GM12891 (cell line): ENCODE measurements at regions not wholly inside any gene's neighbourhood (a gene's known extent, or its start where the extent isn't known, plus 50 kb on each side); places are given as distances from the start of the nearest gene placed in this dataset.
"Not testable (repeated sequence)": the region's sequence is repeated elsewhere in the genome, so short reads cannot be mapped to it uniquely, and the experiment has no call there.

Experiments
- DNase-seq: peaks from one replicate; pipeline ENCODE4 v3.0.0; 2011; ENCODE audit warnings: low spot score; ENCODE audit not compliant: insufficient read length
- FAIRE-seq: peaks from 2 replicates; lab custom pipeline; 2011; peaks lifted over from hg19 to GRCh38; lab: Jason Lieb, UNC
- PAX5 ChIP-seq: IDR thresholded peaks from 2 replicates; pipeline ENCODE4 v1.6.1; 2011; ENCODE audit warnings: low read length, moderate library complexity, mild to moderate bottlenecking; ENCODE audit not compliant: insufficient read depth, severe bottlenecking
- POLR2A ChIP-seq: IDR thresholded peaks from 2 replicates; pipeline ENCODE4 v1.6.1; 2011; ENCODE audit warnings: low read depth, low read length, control low read depth
- POLR2AphosphoS5 ChIP-seq: IDR thresholded peaks from 2 replicates; pipeline ENCODE4 v1.6.1; 2011; ENCODE audit warnings: low read depth, low read length, control low read depth
- POU2F2 ChIP-seq: IDR thresholded peaks from 2 replicates; pipeline ENCODE4 v1.6.1; 2011; ENCODE audit warnings: low read depth, mild to moderate bottlenecking, control low read depth, low read length, moderate library complexity
- SPI1 ChIP-seq: IDR thresholded peaks from 2 replicates; pipeline ENCODE4 v1.6.1; 2011; ENCODE audit warnings: low read depth, low read length, control low read depth
- TAF1 ChIP-seq: IDR thresholded peaks from 2 replicates; pipeline ENCODE4 v1.6.1; 2011; ENCODE audit warnings: low read depth, low read length, control low read depth

GRCh38 chr2:200091126-200091525, 135.7 kb downstream of the MAIP1 start:
- TF ChIP-seq SPI1 (no peak), POU2F2 (no peak), TAF1 (no peak), POLR2A (no peak), PAX5 (no peak), POLR2AphosphoS5 (no peak)
- DNase-seq (no peak), FAIRE-seq (no peak)

GRCh38 chr2:200092235-200092634, 136.9 kb downstream of the MAIP1 start:
- FAIRE-seq (no peak), DNase-seq (no peak)
- TF ChIP-seq TAF1 (no peak), POU2F2 (no peak), PAX5 (no peak)

- TF ChIP-seq SPI1 (no peak), PAX5 (no peak), POU2F2 (no peak), TAF1 (no peak), POLR2AphosphoS5 (no peak)
- FAIRE-seq (no peak), DNase-seq (no peak)
Observed at GRCh38 chr2:200095436-200095835, 140.1 kb downstream of the MAIP1 start.

- TF ChIP-seq SPI1 (no peak), POU2F2 (no peak), TAF1 (no peak), POLR2A (no peak), POLR2AphosphoS5 (no peak), PAX5 (no peak)
- no peak for FAIRE-seq
Observed at GRCh38 chr2:200099256-200099655, 143.9 kb downstream of the MAIP1 start.

GRCh38 chr2:200100027-200100426, 144.6 kb downstream of the MAIP1 start:
- DNase-seq (no peak), FAIRE-seq (no peak)
- no peak for TF ChIP-seq POLR2AphosphoS5
- TF ChIP-seq TAF1 = no peak
- TF ChIP-seq POU2F2 = no peak
- no peak for TF ChIP-seq POLR2A
- TF ChIP-seq SPI1 = no peak
- TF ChIP-seq PAX5 = no peak

More at GRCh38 chr2:200099256-200099655, 143.9 kb downstream of the MAIP1 start:
- no peak for DNase-seq

- no peak for DNase-seq
- no peak for TF ChIP-seq TAF1
- TF ChIP-seq PAX5 = no peak
- no peak for TF ChIP-seq SPI1
- TF ChIP-seq POLR2AphosphoS5 = no peak
- no peak for TF ChIP-seq POU2F2
- no peak for TF ChIP-seq POLR2A
- no peak for FAIRE-seq
Observed at GRCh38 chr2:200101922-200102321, 146.5 kb downstream of the MAIP1 start.

- DNase-seq (no peak), FAIRE-seq (no peak)
- no peak for TF ChIP-seq POLR2A
- TF ChIP-seq SPI1 = no peak
- no peak for TF ChIP-seq PAX5
- no peak for TF ChIP-seq POU2F2
Observed at GRCh38 chr2:200102971-200103370, 147.6 kb downstream of the MAIP1 start.

GRCh38 chr2:200104015-200104414, 148.6 kb downstream of the MAIP1 start:
- DNase-seq (no peak), FAIRE-seq (no peak)

GRCh38 chr2:200107514-200108217, 152.3 kb downstream of the MAIP1 start:
- no peak for FAIRE-seq
- TF ChIP-seq SPI1 = no peak
- TF ChIP-seq PAX5 = no peak
- no peak for DNase-seq

More at GRCh38 chr2:200104015-200104414, 148.6 kb downstream of the MAIP1 start:
- no peak for TF ChIP-seq POLR2AphosphoS5
- TF ChIP-seq POLR2A = no peak
- no peak for TF ChIP-seq PAX5
- TF ChIP-seq TAF1 = no peak
- no peak for TF ChIP-seq POU2F2
- TF ChIP-seq SPI1 = no peak

GRCh38 chr2:200109421-200109820, 154.0 kb downstream of the MAIP1 start:
- DNase-seq (no peak), FAIRE-seq (no peak)
- TF ChIP-seq POU2F2 (no peak), POLR2A (no peak), SPI1 (no peak), PAX5 (no peak), TAF1 (no peak), POLR2AphosphoS5 (no peak)

- DNase-seq = no peak
- TF ChIP-seq PAX5 = no peak
- no peak for TF ChIP-seq POLR2A
- TF ChIP-seq TAF1 = no peak
- no peak for TF ChIP-seq POU2F2
- no peak for TF ChIP-seq SPI1
- TF ChIP-seq POLR2AphosphoS5 = no peak
- no peak for FAIRE-seq
Observed at GRCh38 chr2:200110381-200110780, 155.0 kb downstream of the MAIP1 start.

GRCh38 chr2:200113016-200113799, 157.8 kb downstream of the MAIP1 start:
- not testable (repeated sequence) for FAIRE-seq, DNase-seq
